Esophagus muscularis mucosa (tissue), 3 donors: ENCODE measurements at regions not wholly inside any gene's neighbourhood (a gene's known extent, or its start where the extent isn't known, plus 50 kb on each side); places are given as distances from the start of the nearest gene placed in this dataset.

ENCODE experiments used
- POLR2A ChIP-seq: fragments of 450-650 bp; IDR thresholded peaks from one replicate; pipeline ENCODE4 v1.6.1; 2017; ENCODE audit warnings: antibody characterized with exemption, moderate library complexity, mild to moderate bottlenecking, low read depth
- TF ChIP-seq, protein P1 (sequence below), 3 experiments: fragments of 200-600 bp in 2 of 3; fragments of 450-650 bp in 1 of 3; sonication (generic) in 2 of 3; IDR thresholded peaks; one replicate each; pipeline ENCODE4 v1.5.1; 2017 to 2019; ENCODE audit warnings: antibody characterized with exemption in 3 of 3, mild to moderate bottlenecking in 2 of 3, moderate library complexity in 1 of 3

DNA sequence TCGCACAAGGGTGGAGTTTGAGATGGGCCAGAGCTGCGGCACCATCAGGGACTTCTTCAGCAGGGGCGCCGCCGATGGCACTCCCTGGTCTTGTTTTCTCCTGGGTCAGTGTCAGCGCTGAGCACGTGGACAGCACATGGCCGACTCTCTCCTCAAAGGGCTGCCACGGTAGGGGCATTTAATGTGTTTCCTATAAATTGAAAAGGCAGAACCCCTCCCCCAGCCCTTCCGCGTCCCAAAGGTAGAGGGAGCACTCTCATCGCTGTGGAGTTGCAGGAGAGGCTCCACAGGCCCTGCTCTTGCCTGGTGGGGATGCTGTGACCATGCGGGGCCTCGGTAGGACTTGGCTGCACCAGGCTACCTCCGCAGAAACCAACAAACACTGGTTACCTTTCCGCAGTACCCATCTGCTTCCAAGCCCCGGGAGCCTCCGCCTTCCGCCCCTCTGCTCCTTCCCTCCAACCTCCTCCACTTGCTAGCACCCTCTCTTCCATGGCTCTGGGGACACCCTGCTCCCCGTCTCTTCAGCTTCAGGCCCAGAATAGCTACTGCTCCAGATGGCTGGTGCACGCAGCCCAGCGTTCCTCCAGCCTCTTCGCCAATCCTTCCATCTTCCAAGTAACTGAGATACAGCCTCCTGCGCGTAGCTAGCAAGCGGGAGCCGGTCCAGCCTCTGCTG lies 166.3 kb upstream of the ADCY1 start:
- TF ChIP-seq, protein P1, sequence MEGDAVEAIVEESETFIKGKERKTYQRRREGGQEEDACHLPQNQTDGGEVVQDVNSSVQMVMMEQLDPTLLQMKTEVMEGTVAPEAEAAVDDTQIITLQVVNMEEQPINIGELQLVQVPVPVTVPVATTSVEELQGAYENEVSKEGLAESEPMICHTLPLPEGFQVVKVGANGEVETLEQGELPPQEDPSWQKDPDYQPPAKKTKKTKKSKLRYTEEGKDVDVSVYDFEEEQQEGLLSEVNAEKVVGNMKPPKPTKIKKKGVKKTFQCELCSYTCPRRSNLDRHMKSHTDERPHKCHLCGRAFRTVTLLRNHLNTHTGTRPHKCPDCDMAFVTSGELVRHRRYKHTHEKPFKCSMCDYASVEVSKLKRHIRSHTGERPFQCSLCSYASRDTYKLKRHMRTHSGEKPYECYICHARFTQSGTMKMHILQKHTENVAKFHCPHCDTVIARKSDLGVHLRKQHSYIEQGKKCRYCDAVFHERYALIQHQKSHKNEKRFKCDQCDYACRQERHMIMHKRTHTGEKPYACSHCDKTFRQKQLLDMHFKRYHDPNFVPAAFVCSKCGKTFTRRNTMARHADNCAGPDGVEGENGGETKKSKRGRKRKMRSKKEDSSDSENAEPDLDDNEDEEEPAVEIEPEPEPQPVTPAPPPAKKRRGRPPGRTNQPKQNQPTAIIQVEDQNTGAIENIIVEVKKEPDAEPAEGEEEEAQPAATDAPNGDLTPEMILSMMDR (IDR thresholded peaks at IDR 0.05), result no peak
- no peak for TF ChIP-seq POLR2A
